Stomach (tissue), 4 donors: ENCODE measurements at regions not wholly inside any gene's neighbourhood (a gene's known extent, or its start where the extent isn't known, plus 50 kb on each side); places are given as distances from the start of the nearest gene placed in this dataset.

ENCODE experiments used
- EP300 ChIP-seq: sonication (generic); formaldehyde crosslinking; IDR thresholded peaks from one replicate; pipeline ENCODE4 v1.6.1; 2017; ENCODE audit warnings: antibody characterized with exemption
- POLR2A ChIP-seq, 4 donors: fragments of 450-650 bp; IDR thresholded peaks; one replicate each; pipeline ENCODE4 v1.6.1; 2016; ENCODE audit warnings: antibody characterized with exemption in 4 of 4, control low read depth in 2 of 4, mild to moderate bottlenecking in 1 of 4, moderate library complexity in 1 of 4
- POLR2AphosphoS5 ChIP-seq, 3 donors: sonication (generic); formaldehyde crosslinking; IDR thresholded peaks; one replicate each; pipeline ENCODE4 v1.6.1; 2016; ENCODE audit warnings: antibody characterized with exemption in 3 of 3
- TF ChIP-seq, protein P1 (sequence below), 7 experiments: fragments of 450-650 bp in 4 of 7; fragments of 200-600 bp in 3 of 7; sonication (generic) in 3 of 7; IDR thresholded peaks; one replicate each; pipeline ENCODE4 v1.5.1; 2016 to 2019; ENCODE audit warnings: antibody characterized with exemption in 7 of 7, control low read depth in 2 of 7, mild to moderate bottlenecking in 1 of 7

DNA sequence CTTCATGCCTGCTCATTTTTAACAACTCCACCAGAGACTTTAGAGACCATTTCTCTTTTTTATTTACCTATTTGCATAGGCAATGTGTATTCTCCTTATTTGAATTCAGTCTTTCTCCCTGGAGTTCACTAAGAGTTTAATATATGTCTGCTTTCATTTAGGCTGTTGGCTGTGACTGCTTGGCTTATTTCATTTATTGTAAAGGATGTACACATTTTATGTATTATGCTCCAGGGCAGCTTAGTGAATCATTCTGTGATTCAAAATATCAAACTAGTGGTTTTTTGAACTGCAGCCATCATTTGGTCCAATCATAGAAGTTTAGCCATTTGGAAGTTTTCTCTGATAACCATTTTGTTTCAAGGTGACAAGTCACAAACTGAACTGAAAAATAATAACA is 229.6 kb downstream of the LPIN1 start:
- TF ChIP-seq, protein P1, sequence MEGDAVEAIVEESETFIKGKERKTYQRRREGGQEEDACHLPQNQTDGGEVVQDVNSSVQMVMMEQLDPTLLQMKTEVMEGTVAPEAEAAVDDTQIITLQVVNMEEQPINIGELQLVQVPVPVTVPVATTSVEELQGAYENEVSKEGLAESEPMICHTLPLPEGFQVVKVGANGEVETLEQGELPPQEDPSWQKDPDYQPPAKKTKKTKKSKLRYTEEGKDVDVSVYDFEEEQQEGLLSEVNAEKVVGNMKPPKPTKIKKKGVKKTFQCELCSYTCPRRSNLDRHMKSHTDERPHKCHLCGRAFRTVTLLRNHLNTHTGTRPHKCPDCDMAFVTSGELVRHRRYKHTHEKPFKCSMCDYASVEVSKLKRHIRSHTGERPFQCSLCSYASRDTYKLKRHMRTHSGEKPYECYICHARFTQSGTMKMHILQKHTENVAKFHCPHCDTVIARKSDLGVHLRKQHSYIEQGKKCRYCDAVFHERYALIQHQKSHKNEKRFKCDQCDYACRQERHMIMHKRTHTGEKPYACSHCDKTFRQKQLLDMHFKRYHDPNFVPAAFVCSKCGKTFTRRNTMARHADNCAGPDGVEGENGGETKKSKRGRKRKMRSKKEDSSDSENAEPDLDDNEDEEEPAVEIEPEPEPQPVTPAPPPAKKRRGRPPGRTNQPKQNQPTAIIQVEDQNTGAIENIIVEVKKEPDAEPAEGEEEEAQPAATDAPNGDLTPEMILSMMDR (IDR thresholded peaks at IDR 0.05) = no peak
- TF ChIP-seq POLR2AphosphoS5 (IDR thresholded peaks at IDR 0.05) (no peak), POLR2A (IDR thresholded peaks at IDR 0.05) (no peak), EP300 (no peak)
